Mesenteric fat pad (tissue), 1 donor: ENCODE measurements at regions not wholly inside any gene's neighbourhood (a gene's known extent, or its start where the extent isn't known, plus 50 kb on each side); places are given as distances from the start of the nearest gene placed in this dataset.
"Not testable (repeated sequence)": the region's sequence is repeated elsewhere in the genome, so short reads cannot be mapped to it uniquely, and the experiment has no call there.

Experiments used
- DNase-seq: peaks from one replicate; pipeline ENCODE4 v3.0.0-alpha.2; 2020; ENCODE audit warnings: low spot score
- donor health status: DM: yes; HTN: yes; CAD: no.

DNA sequence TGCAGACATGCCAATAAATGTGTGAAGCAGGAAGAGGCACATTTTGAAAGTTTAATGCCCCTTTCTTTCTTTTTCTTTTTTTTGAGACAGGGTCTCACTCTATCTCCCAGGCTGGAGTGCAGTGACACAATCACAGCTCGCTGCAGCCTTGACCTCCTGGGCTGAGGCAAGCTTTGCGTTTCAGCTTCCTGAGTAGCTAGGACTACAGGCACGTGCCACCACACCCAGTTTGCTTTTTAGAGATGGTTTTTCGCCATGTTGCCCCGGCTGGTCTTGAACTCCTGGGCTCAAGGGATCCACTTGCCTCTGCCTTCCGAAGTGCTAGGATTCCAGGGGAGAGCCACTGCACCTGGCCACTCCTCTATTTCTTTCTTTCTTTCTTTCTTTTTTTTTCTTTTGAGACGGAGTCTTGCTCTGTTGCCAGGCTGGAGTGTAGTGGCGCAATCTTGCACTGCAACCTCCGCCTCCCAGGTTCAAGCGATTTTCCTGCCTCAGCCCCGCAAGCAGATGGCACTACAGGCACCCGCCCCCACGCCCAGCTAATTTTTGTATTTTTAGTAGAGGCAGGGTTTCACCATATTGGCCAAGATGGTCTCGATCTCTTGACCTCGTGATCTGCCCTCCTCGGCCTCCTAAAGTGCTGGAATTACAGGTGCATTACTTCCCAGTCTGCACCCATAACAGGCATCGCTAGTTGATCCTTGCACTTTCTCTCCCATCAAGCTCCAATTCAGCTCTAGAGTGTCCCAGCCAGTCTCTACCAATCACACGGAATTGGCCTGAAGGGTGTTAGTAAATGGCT is 77.5 kb upstream of the RUNX3 start:
- not testable (repeated sequence) for DNase-seq

GRCh38 chr1:25006770-25007169 is 76.7 kb upstream of the RUNX3 start:
- no peak for DNase-seq

- no peak for DNase-seq
Observed at GRCh38 chr1:25004355-25004754, 74.3 kb upstream of the RUNX3 start.

DNA sequence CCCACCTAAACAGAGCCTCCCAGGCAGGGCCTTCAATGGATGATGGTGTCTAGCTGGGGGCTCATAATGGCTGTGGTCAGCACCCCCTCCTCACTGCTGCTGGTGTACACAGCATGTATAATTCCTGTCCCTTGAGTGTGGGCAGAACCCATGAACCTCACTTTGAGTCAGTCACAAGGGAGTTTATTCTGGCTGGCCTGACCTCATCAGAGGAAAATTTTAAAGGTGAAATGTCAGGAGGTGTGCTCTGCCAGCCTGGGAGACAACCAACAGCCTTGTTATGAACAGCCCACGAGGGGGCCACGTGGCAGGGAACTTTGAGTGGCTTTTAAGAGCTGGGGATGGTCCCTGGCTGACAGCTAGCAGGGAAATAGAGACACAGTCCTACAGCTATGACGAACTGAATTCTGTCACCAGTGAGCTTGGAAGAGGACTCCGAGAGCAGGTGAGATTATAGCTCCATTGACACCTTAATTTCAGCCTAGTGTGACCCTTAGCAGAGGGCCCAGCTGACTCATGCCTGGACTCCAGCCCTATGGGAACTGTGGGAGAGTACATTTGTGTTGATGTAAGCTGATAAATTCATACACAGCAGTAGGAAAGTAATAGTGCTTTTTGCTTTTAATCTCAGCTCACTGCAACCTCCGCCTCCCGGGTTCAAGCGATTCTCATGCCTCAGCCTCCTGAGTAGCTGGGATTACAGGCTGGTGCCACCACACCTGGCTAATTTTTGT is 73.5 kb upstream of the RUNX3 start:
- DNase-seq: no peak

DNA sequence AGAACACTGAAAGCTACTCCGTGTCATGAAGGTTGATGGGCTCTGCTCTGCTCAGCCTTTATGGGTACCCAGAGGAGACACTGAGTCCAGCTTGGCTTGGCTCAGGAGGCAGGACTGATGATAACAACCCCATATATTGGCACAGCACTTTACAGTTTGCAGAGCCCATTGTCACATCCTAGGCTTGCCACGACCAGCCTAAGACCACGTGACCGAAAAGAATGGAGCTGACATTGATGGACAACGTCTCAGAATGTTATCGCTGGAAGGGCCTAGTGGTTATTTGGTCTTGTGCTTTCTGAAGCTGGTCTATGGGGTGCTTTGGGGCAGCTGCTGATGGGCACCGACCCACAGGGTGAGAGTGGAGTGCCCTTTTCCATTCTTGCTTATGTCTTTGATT is 72.9 kb upstream of the RUNX3 start:
- no peak for DNase-seq

- no peak for DNase-seq
Observed at GRCh38 chr1:25001125-25001915, 71.2 kb upstream of the RUNX3 start.

- no peak for DNase-seq
Observed at GRCh38 chr1:24999906-25000305, 69.8 kb upstream of the RUNX3 start.

GRCh38 chr1:24999426-24999825 is 69.3 kb upstream of the RUNX3 start:
- no peak for DNase-seq

DNA sequence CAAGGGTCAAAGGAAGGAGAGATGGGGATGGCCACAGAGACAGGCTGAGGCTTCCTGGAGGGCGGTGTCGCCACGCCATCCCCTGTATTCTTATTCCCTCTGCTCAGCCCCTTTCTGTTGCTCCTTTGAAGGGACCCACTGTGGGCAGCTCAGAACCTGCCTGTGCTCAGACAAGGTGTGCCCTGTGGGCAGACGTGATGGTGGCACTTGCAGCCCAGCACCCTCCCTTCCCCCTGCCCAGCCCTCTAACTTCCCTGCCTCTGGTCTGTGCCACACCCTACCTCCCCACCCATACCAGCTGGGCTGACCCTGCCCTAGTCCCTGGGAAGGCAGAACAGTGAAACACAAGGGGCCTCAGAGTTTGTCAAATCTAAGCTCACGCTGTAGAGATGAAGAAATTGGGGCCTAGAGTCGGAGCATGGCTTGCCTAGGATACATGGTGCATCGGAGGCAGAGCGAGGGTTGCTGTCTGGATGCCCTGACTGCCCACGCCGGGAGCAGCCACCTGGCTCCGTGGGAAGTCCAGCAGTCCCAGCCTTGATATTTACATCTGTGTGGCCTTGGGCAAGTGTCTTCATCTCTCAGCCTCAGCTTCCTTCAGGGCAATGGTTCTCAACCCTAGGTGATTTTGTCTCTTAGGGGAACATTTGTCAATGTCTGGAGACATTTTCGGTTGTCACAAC is 68.6 kb upstream of the RUNX3 start:
- no peak for DNase-seq

GRCh38 chr1:24996983-24997893 is 67.2 kb upstream of the RUNX3 start:
- no peak for DNase-seq

GRCh38 chr1:24996456-24996855 is 66.4 kb upstream of the RUNX3 start:
- DNase-seq: no peak

GRCh38 chr1:24995661-24996060 is 65.6 kb upstream of the RUNX3 start:
- DNase-seq: no peak

DNA sequence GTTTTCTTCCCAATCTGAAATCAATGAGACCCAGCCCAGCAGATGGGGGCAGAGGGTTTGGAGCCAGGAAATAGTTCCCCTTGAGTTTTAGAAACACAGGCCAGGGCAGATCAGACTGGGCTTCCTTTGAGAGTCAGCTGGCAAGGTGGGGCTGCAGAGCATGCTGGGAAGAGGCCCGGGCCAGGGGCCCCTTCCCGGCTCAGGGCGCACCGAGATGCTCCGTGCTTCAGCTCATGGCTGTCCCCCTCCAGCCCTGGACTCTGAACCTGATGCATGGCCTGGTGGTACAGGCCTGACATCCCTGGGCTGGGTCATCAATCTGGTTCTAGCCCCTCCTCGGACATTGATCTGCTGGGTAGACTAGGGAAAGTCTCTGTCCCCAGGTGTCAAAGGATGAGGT is 65.1 kb upstream of the RUNX3 start:
- DNase-seq: no peak

DNA sequence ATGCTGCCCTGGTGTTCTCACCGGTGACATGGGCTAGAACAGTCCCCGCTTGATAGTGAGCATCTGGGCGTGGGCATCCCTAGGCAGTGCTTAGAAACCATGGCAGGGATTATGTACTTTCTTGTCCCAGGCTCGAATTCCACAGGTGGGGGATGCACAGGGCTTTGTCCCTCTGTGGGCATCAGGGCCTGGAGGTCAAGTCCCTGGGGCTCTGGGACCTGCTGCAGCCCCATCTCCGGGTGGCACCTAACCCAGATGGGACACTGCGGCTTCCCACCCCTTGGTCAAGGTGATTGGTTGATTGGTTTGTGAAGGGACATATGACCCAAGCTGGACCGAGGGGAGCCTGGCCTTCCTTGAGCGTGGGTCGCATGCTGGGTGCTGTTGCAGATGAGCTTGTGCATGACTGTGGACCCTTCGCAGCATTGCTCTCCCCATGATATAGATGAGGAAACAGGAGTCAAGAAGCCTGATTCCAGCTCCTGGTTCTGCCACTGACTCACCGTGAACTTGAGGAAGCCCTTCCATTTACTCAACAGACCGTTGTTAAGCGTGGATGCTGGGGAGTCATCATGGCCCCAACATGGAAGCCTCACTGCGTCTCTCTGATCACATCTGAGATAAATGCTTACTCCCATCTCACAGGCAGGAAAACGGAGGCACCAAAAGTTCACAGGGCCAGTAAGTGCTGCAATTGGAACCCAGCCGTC is 64.0 kb upstream of the RUNX3 start:
- no peak for DNase-seq

- no peak for DNase-seq
Observed at GRCh38 chr1:24992761-24993211, 62.7 kb upstream of the RUNX3 start.

GRCh38 chr1:24992124-24992760 is 62.2 kb upstream of the RUNX3 start:
- DNase-seq: no peak

DNA sequence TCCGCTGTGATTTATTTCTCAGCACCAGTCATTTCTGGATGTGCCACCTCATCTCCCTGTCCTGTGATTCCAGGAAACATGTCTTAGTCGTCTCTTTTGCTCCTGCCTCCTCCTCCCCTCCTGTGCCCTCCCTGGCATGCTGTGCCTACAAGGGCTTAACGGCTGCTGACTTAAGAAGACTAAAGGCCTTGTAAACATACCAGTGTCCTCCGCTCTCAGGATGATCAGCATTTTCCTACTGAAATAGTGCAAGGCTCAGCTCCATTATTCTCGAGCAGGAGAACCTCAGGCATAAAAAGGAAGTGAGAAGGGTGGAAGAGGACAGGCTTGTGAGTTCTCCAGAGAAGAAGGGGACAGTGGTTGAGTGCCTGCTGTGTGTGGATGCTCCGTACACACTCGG is 61.6 kb upstream of the RUNX3 start:
- DNase-seq: no peak

DNA sequence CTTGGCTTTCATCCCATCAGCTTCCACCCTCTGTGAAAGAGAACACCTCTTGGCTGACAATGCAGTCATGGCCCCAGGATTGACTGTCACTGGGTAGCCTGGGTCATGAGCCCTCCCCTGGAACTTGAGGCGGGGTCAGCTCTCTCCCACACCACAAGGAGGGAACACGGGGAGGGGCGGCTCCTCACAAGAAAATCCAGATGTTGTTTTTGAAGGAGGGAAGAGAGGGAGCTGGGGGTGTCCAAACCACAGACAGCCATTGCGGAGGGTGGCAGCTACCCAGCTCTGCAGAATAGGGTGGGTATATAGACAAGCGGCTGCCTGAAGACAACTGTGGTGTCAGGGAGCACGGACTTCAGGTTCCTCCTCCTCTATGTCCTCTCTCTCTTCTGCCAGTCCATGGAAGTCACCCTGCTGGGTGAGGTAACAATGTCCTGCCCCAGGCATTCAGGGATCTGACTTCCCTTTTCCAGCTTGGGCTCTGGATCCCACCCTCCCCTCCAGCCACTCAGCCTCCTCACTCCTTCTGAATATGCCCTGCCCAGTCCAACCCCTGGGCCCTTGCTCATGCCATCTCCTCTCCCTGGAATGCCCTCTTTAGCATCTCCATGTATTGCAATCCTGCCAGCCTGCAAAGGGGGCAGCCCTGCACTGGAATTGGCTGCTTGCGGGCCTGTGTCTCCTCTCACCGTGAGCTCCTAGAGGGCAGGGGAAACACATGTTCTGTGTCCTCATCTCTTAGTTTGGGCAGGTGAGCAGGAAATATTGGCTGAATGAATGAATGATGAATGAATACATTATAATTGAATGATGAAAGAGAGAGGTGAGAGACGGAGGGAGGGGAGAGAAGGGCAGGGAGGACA is 60.9 kb upstream of the RUNX3 start:
- DNase-seq: no peak
